Endothelial cell of umbilical vein (primary cell): ENCODE measurements at regions not wholly inside any gene's neighbourhood (a gene's known extent, or its start where the extent isn't known, plus 50 kb on each side); places are given as distances from the start of the nearest gene placed in this dataset.

Experiments
- FOS ChIP-seq: IDR thresholded peaks from 2 replicates; pipeline ENCODE4 v1.6.1; 2011; ENCODE audit warnings: mild to moderate bottlenecking, low read length, moderate library complexity, borderline replicate concordance; ENCODE audit not compliant: insufficient read depth
- JUN ChIP-seq: IDR thresholded peaks from 2 replicates; pipeline ENCODE4 v1.6.1; 2011; ENCODE audit warnings: borderline replicate concordance, low read depth; ENCODE audit not compliant: insufficient read length, insufficient read depth
- POLR2A ChIP-seq: IDR thresholded peaks from 2 replicates; pipeline ENCODE4 v1.6.1; 2012; ENCODE audit warnings: low read depth, mild to moderate bottlenecking, control low read depth, low read length
- TF ChIP-seq, protein P1 (sequence below), 2 donors: IDR thresholded peaks; 1 replicate in 1 of 2; 2 replicates in 1 of 2; pipeline ENCODE4 v1.5.1; 2011; ENCODE audit warnings: low read length in 2 of 2, mild to moderate bottlenecking in 2 of 2, moderate library complexity in 2 of 2, control low read depth in 1 of 2, inconsistent platforms in 1 of 2, low read depth in 1 of 2; ENCODE audit not compliant: insufficient read depth in 1 of 2; ENCODE audit errors: extremely low read depth in 1 of 2
- TF ChIP-seq, protein P2 (sequence below): IDR thresholded peaks from 2 replicates; pipeline ENCODE4 v1.6.1; 2011; ENCODE audit not compliant: insufficient read depth, insufficient read length

DNA sequence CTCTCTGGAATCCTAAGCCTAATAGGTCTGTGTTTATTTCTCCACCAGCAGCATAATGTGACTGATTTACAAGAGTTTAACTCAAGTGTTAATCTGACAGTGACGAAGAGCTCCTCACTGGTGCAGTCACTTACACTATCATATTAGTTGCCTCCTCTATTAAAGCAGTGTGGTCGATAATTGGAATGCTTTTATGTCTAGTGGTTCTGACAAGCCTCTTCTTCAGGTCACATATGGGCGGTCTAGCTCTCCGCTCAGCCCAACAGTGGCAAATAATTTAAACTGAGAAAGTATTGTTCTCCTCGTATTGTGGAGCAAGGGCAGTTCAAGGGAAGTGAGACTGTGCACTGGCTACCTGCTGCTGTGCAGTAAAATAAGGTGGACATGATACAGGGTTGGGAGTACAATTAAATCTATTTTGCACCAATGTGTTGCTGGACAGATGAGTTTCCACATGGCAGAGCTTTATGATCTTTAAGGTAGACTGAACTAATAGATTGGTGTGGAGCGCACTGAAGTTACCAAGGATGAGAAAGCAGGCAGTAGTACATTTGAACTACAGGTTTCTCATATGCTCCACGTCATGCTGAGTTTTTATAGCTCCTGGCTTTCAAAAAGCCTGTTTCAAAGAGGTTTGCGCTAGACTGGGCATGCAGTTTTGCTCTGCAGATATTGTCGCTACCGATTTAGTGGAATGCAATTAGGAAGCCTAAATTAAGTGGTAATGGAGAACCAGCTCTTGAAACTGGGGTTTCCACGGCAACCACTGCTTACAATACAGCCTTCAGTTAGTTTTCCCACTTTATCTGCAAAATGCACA, 151.7 kb upstream of the POU3F3 start:
- TF ChIP-seq JUN (no peak), FOS (no peak), POLR2A (no peak)
- TF ChIP-seq, protein P1, sequence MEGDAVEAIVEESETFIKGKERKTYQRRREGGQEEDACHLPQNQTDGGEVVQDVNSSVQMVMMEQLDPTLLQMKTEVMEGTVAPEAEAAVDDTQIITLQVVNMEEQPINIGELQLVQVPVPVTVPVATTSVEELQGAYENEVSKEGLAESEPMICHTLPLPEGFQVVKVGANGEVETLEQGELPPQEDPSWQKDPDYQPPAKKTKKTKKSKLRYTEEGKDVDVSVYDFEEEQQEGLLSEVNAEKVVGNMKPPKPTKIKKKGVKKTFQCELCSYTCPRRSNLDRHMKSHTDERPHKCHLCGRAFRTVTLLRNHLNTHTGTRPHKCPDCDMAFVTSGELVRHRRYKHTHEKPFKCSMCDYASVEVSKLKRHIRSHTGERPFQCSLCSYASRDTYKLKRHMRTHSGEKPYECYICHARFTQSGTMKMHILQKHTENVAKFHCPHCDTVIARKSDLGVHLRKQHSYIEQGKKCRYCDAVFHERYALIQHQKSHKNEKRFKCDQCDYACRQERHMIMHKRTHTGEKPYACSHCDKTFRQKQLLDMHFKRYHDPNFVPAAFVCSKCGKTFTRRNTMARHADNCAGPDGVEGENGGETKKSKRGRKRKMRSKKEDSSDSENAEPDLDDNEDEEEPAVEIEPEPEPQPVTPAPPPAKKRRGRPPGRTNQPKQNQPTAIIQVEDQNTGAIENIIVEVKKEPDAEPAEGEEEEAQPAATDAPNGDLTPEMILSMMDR (IDR thresholded peaks at IDR 0.05; ENCODE audit: extremely low read depth in 1 of 2, insufficient read depth in 1 of 2, low read depth in 1 of 2, low read length in 2 of 2) = no peak
- TF ChIP-seq, protein P2, sequence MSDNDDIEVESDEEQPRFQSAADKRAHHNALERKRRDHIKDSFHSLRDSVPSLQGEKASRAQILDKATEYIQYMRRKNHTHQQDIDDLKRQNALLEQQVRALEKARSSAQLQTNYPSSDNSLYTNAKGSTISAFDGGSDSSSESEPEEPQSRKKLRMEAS = no peak
